Activated naive CD4-positive, alpha-beta T cell treated with Interleukin-2 at 50 U/mL for 16 hours (primary cell): ENCODE measurements at regions not wholly inside any gene's neighbourhood (a gene's known extent, or its start where the extent isn't known, plus 50 kb on each side); places are given as distances from the start of the nearest gene placed in this dataset.

Experiments
- DNase-seq: peaks from one replicate; pipeline ENCODE4 v3.0.0-alpha.2; 2020

DNA sequence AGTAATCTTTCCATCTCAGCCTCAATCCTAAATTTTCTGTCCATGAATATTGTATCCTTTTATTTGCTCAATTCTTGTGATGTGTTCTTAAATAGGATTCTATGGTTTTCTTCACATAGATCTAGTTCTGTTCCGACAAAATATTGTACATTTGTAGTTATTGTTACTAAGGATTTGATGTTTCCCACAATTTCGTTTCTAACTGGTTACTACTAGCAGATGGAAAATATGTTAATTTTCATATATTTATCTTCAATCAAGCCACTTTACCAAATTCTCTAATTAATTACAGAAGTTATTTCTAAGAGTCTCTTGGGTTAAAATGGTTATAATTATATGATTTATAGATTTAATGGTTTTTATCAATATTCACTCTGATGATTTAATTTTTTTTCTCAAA lies 60.3 kb downstream of the SEC61B start:
- no peak for DNase-seq

DNA sequence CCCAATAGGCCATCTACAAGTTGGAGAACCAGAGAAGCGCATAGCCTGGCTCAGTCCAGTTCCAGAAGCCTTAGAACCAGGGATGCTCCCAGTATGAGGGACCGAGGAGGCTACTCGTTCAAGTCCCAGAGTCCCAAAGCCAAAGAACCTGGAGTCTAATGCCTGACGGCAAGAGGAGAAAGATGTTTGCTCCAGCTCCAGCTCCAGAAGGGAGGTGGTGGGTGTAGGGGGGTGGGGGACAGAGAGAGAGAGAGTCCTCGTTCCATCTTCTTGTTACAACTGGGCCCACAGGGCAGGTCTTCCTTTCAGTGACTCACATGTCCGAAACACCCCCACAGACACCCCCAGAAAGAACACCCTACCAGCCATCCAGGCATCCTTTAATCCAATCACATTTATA lies 63.9 kb downstream of the SEC61B start:
- DNase-seq = no peak

GRCh38 chr9:99286536-99286935 lies 64.5 kb downstream of the SEC61B start:
- no peak for DNase-seq

DNA sequence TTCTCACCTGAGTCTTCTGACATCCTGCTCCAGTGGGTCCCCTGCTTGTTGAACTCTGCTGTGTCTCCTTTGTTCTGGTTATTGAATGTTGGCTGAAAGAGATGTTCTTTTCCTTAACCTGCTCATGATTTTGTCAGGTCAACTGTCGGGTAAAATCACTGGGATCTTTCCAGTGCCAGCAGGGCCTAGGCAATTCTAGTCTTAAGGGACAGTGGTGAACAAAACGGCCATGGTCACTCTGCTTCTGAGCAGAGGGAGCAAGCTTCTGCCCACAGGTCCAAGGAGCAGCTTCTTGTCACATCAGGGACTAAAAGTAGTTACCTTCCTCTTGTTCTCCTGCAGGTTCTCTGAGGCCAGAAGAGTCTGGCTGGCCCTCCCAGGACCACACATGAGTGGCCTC lies 65.6 kb downstream of the SEC61B start:
- DNase-seq = no peak

- DNase-seq = no peak
Observed at GRCh38 chr9:99288830-99289229, 66.7 kb downstream of the SEC61B start.

- no peak for DNase-seq
Observed at GRCh38 chr9:99294850-99295461, 72.9 kb downstream of the SEC61B start.

DNA sequence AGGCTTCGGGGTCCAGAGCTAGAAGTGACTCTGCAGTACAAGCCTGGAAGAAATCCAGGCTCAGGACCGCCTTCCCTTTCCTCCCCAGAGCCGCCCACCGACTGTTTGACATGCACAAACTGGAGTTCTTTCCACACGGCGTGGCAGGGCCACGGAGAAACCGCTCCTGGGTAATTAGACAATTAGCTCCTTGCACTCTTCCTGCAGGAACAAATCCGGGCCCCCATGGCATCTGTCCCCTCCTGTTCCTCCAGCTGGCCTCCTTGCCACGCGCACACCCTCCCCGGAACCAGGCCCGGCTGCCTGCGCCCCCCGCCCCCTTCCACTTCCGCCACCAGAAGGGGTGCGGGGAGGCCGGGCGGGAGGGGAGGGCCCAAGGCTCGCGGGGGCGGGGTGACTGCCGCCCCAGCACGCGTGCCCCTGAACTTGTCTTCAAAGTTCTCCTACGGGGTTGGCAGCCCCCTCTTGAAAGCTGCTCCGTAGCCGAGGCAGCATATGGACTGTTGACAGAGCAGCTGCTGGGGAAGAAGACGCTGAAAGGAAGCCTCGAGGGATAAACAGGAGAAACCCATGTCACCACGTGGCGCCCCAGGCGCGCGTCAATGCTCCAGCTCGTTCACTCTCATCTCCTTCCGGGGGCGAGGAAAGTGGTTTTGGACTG lies 74.3 kb downstream of the SEC61B start:
- peak; percentile 6 for DNase-seq

GRCh38 chr9:99298614-99299013 lies 76.5 kb downstream of the SEC61B start:
- no peak for DNase-seq

GRCh38 chr9:99299211-99300102 lies 77.4 kb downstream of the SEC61B start:
- DNase-seq = no peak

DNA sequence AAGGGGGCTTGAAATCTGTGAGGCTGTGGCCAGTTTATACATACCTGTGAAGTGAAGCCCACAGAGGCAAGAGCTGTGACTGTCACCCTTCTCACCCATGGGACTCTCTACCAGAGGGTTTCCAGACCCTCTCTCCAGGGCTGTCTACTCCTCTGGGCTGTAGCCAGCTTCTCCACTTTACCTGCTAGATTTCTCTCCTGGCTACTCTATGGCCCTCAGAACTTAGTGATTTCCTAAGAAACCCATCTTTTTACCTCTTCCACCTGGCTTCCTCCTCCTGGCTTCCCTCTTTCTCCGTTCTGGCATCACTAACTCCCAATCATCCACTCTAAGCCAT lies 78.0 kb downstream of the SEC61B start:
- DNase-seq = no peak

- no peak for DNase-seq
Observed at GRCh38 chr9:99300603-99301002, 78.5 kb downstream of the SEC61B start.

DNA sequence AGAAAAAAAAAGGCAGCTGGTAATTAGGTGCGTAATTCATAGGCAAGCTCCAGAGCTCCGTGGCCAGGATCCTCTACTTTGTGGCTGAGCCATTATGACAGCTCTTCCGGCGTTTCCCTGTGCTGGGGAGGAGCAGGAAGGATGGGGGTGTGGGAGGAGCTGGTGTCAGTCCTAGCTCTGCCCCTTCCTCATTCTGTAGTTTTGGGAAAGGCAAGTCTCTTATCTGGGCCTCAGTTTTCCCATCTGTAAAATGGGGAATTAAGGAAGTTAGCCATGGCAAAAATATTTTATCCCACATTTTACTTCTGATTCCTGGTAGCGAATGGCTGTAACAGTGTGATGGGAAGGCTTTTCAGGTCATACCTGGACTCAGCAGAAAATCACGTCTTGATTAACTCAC lies 81.1 kb downstream of the SEC61B start:
- DNase-seq = no peak

- DNase-seq = no peak
Observed at GRCh38 chr9:99305124-99305523, 83.0 kb downstream of the SEC61B start.

- DNase-seq = no peak
Observed at GRCh38 chr9:99305820-99306811, 84.0 kb downstream of the SEC61B start.

- no peak for DNase-seq
Observed at GRCh38 chr9:99307851-99308250, 85.8 kb downstream of the SEC61B start.

- DNase-seq = no peak
Observed at GRCh38 chr9:99309141-99309939, 87.3 kb downstream of the SEC61B start.

- DNase-seq = no peak
Observed at GRCh38 chr9:99312736-99313135, 90.7 kb downstream of the SEC61B start.

GRCh38 chr9:99319048-99319447 lies 97.0 kb downstream of the SEC61B start:
- DNase-seq = no peak

GRCh38 chr9:99322299-99322698 lies 100.2 kb downstream of the SEC61B start:
- DNase-seq = no peak

- no peak for DNase-seq
Observed at GRCh38 chr9:99326112-99326916, 104.2 kb downstream of the SEC61B start.

DNA sequence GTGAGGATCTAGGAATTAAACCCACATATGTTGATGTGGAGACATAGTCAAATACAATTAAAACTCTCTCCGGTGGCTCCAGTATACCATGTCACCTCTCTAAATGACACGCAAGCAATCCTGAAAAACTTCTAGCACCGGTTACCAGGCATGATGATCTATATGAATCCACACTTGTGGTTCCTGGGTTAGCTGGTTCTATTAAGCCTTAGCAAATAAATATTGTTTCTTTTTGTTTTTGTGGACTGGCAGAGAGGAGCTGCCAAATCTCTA lies 104.8 kb downstream of the SEC61B start:
- DNase-seq = no peak
